ENCODE measurements at regions not wholly inside any gene's neighbourhood (a gene's known extent, or its start where the extent isn't known, plus 50 kb on each side); places are given as distances from the start of the nearest gene placed in this dataset.

DNA sequence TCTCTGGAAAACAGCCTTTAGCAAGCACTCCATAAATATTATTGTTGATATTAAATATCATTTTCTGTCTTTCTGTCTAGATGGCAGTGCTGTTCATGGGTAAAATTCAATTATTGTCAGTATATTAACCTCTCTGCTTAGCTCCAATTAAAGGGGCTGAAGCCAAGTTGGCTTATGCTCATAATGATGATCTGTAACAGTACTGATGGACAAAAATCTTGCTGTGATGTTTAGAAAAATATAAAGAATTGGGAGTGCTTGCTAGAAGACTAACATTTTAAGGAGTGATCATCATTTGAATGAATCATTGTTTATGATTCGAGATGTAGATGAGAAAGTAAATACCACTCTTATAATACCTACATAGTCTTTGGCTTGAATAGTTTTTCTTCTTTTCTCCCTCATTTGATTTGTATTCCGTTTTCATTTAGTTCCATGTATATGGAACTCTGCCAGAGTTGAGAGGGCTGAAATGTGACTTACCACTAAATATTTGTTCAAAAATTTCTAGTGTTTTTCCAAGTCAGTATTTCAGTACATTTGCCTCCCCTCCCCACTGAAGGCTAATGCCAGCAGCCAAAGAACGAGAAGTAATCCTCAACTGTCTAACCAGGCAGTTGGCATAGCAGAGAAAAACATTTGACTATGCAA lies 538.3 kb downstream of the CSNK1G3 start:
- TF ChIP-seq, protein P1, sequence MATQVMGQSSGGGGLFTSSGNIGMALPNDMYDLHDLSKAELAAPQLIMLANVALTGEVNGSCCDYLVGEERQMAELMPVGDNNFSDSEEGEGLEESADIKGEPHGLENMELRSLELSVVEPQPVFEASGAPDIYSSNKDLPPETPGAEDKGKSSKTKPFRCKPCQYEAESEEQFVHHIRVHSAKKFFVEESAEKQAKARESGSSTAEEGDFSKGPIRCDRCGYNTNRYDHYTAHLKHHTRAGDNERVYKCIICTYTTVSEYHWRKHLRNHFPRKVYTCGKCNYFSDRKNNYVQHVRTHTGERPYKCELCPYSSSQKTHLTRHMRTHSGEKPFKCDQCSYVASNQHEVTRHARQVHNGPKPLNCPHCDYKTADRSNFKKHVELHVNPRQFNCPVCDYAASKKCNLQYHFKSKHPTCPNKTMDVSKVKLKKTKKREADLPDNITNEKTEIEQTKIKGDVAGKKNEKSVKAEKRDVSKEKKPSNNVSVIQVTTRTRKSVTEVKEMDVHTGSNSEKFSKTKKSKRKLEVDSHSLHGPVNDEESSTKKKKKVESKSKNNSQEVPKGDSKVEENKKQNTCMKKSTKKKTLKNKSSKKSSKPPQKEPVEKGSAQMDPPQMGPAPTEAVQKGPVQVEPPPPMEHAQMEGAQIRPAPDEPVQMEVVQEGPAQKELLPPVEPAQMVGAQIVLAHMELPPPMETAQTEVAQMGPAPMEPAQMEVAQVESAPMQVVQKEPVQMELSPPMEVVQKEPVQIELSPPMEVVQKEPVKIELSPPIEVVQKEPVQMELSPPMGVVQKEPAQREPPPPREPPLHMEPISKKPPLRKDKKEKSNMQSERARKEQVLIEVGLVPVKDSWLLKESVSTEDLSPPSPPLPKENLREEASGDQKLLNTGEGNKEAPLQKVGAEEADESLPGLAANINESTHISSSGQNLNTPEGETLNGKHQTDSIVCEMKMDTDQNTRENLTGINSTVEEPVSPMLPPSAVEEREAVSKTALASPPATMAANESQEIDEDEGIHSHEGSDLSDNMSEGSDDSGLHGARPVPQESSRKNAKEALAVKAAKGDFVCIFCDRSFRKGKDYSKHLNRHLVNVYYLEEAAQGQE (IDR thresholded peaks at IDR 0.05; ENCODE audit: low read depth, low read length) = no peak
- TF ChIP-seq, protein P2, sequence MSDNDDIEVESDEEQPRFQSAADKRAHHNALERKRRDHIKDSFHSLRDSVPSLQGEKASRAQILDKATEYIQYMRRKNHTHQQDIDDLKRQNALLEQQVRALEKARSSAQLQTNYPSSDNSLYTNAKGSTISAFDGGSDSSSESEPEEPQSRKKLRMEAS (IDR thresholded peaks at IDR 0.05; ENCODE audit: low read depth) = no peak
- TF ChIP-seq, protein P3, sequence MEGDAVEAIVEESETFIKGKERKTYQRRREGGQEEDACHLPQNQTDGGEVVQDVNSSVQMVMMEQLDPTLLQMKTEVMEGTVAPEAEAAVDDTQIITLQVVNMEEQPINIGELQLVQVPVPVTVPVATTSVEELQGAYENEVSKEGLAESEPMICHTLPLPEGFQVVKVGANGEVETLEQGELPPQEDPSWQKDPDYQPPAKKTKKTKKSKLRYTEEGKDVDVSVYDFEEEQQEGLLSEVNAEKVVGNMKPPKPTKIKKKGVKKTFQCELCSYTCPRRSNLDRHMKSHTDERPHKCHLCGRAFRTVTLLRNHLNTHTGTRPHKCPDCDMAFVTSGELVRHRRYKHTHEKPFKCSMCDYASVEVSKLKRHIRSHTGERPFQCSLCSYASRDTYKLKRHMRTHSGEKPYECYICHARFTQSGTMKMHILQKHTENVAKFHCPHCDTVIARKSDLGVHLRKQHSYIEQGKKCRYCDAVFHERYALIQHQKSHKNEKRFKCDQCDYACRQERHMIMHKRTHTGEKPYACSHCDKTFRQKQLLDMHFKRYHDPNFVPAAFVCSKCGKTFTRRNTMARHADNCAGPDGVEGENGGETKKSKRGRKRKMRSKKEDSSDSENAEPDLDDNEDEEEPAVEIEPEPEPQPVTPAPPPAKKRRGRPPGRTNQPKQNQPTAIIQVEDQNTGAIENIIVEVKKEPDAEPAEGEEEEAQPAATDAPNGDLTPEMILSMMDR (IDR thresholded peaks at IDR 0.05) = no peak
- TF ChIP-seq TAF1 (IDR thresholded peaks at IDR 0.05; ENCODE audit: borderline replicate concordance, low read depth, low read length) = no peak

Measured in SK-N-SH (cell line).